HEK293 (cell line): ENCODE measurements at regions not wholly inside any gene's neighbourhood (a gene's known extent, or its start where the extent isn't known, plus 50 kb on each side); places are given as distances from the start of the nearest gene placed in this dataset.
"Not testable (repeated sequence)": the region's sequence is repeated elsewhere in the genome, so short reads cannot be mapped to it uniquely, and the experiment has no call there.

Experiments used
- CTCF ChIA-PET: fragments of 350-600 bp; formaldehyde crosslinking; extraction: SDS; loops from one replicate; lab custom pipeline; 2021; ENCODE audit warnings: antibody characterized with exemption; lab: Yijun Ruan, JAX
- POLR2A ChIA-PET: fragments of 300-600 bp; formaldehyde crosslinking; extraction: SDS; loops from one replicate; lab custom pipeline; 2020; ENCODE audit warnings: antibody characterized with exemption, inconsistent platforms; lab: Yijun Ruan, JAX
- H3K27ac ChIP-seq: fragments of 200-500 bp; sonication (Bioruptor generic); 2 replicates; pipeline ENCODE4 v1.5.1; 2014; ENCODE audit warnings: low read depth, low read length, control low read depth, inconsistent platforms; ENCODE audit errors: extremely low read depth
- H3K36me3 ChIP-seq, 2 experiments: fragments of 200-500 bp in 1 of 2; sonication (Bioruptor generic) in 1 of 2; 1 replicate in 1 of 2; 2 replicates in 1 of 2; pipeline ENCODE4 v1.5.1; 2014 to 2017; ENCODE audit warnings: inconsistent platforms in 2 of 2, low read length in 2 of 2; ENCODE audit not compliant: control insufficient read depth in 2 of 2, insufficient read depth in 1 of 2
- H3K4me1 ChIP-seq: fragments of 200-500 bp; sonication (Bioruptor generic); 2 replicates; pipeline ENCODE4 v1.5.1; 2014; ENCODE audit warnings: mild to moderate bottlenecking, low read length, inconsistent platforms; ENCODE audit not compliant: control insufficient read depth, insufficient read depth
- H3K4me3 ChIP-seq: 2 replicates; pipeline ENCODE4 v1.5.1; 2011; ENCODE audit warnings: low read depth, mild to moderate bottlenecking, control low read depth, low read length, moderate library complexity
- H3K9me3 ChIP-seq: fragments of 200-500 bp; sonication (Bioruptor generic); 2 replicates; pipeline ENCODE4 v1.5.1; 2014; ENCODE audit warnings: low read depth, low read length, inconsistent platforms; ENCODE audit not compliant: control insufficient read depth, insufficient read depth
- IKZF3 ChIP-seq: fragments of 450-650 bp; IDR thresholded peaks from 2 replicates; pipeline ENCODE4 v1.5.0; 2018; ENCODE audit warnings: missing biosample characterization, mild to moderate bottlenecking, missing genetic modification characterization, moderate library complexity
- KLF8 ChIP-seq: fragments of 450-650 bp; formaldehyde crosslinking; IDR thresholded peaks from 2 replicates; pipeline ENCODE4 v1.5.1; 2016; ENCODE audit warnings: missing biosample characterization, missing genetic modification characterization
- ZNF2 ChIP-seq: fragments of 450-650 bp; formaldehyde crosslinking; IDR thresholded peaks from 2 replicates; pipeline ENCODE4 v1.5.1; 2016; ENCODE audit warnings: missing biosample characterization, missing genetic modification characterization
- ZNF23 ChIP-seq: fragments of 450-650 bp; formaldehyde crosslinking; IDR thresholded peaks from 2 replicates; pipeline ENCODE4 v1.5.1; 2016; ENCODE audit warnings: missing biosample characterization, missing genetic modification characterization, borderline replicate concordance
- ZNF416 ChIP-seq: fragments of 450-650 bp; formaldehyde crosslinking; IDR thresholded peaks from 2 replicates; pipeline ENCODE4 v1.5.1; 2016; ENCODE audit warnings: missing biosample characterization, missing genetic modification characterization
- ZNF433 ChIP-seq: fragments of 450-650 bp; formaldehyde crosslinking; IDR thresholded peaks from 2 replicates; pipeline ENCODE4 v1.5.1; 2016; ENCODE audit warnings: missing biosample characterization, missing genetic modification characterization, low read depth
- ZNF501 ChIP-seq: fragments of 450-650 bp; formaldehyde crosslinking; IDR thresholded peaks from 2 replicates; pipeline ENCODE4 v1.5.1; 2016; ENCODE audit warnings: missing biosample characterization, missing genetic modification characterization
- ZNF558 ChIP-seq: fragments of 450-650 bp; formaldehyde crosslinking; IDR thresholded peaks from 2 replicates; pipeline ENCODE4 v1.5.1; 2016; ENCODE audit warnings: missing biosample characterization, missing genetic modification characterization
- ZNF626 ChIP-seq: fragments of 450-650 bp; sonication (Bioruptor Pico); formaldehyde crosslinking; IDR thresholded peaks from 2 replicates; pipeline ENCODE4 v1.5.1; 2018; ENCODE audit warnings: missing biosample characterization, missing genetic modification characterization, inconsistent platforms
- ZNF747 ChIP-seq: fragments of 450-650 bp; formaldehyde crosslinking; IDR thresholded peaks from 2 replicates; pipeline ENCODE4 v1.5.1; 2016; ENCODE audit warnings: missing biosample characterization, missing genetic modification characterization
- TF ChIP-seq, protein P1 (sequence below): fragments of 450-650 bp; formaldehyde crosslinking; conservative IDR thresholded peaks from 2 replicates; pipeline ENCODE4 v1.5.1; 2016; ENCODE audit warnings: low read depth, missing biosample characterization, missing genetic modification characterization
- TF ChIP-seq, protein P2 (sequence below): fragments of 450-650 bp; IDR thresholded peaks from 2 replicates; pipeline ENCODE4 v1.5.1; 2018; ENCODE audit warnings: missing biosample characterization, mild to moderate bottlenecking, missing genetic modification characterization
- TF ChIP-seq, protein P3 (sequence below): fragments of 450-650 bp; formaldehyde crosslinking; IDR thresholded peaks from 2 replicates; pipeline ENCODE4 v1.5.1; 2016; ENCODE audit warnings: missing biosample characterization, missing genetic modification characterization

DNA sequence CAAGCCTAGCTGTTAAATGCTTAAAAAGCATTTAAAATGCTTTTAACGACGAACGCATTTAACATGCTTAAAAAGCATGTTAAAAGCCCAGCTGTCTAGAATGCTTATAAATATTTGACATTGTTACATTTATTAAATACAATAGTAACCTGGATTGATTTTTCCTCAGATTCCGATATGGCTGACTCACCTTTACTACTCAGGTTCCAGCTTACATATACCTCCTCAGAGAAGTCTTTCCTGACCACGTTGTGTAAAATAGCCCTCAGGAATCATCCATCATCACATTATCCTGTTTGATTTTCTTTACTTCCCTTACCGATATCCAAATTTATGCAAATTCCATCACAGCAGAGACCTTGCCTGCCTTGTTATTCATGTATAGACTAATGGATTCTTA is 51.4 kb downstream of the SLC41A2 start:
- CTCF ChIA-PET: no interaction called here
- Histone ChIP-seq H3K4me3 (no peak overlapping the region), H3K27ac (no peak overlapping the region), H3K4me1 (no peaks in the 10 kb centered on the region), H3K36me3 (no peaks in the 10 kb centered on the region), H3K9me3 (no peaks in the 10 kb centered on the region)
- POLR2A ChIA-PET: no interaction called here
- TF ChIP-seq, protein P1, sequence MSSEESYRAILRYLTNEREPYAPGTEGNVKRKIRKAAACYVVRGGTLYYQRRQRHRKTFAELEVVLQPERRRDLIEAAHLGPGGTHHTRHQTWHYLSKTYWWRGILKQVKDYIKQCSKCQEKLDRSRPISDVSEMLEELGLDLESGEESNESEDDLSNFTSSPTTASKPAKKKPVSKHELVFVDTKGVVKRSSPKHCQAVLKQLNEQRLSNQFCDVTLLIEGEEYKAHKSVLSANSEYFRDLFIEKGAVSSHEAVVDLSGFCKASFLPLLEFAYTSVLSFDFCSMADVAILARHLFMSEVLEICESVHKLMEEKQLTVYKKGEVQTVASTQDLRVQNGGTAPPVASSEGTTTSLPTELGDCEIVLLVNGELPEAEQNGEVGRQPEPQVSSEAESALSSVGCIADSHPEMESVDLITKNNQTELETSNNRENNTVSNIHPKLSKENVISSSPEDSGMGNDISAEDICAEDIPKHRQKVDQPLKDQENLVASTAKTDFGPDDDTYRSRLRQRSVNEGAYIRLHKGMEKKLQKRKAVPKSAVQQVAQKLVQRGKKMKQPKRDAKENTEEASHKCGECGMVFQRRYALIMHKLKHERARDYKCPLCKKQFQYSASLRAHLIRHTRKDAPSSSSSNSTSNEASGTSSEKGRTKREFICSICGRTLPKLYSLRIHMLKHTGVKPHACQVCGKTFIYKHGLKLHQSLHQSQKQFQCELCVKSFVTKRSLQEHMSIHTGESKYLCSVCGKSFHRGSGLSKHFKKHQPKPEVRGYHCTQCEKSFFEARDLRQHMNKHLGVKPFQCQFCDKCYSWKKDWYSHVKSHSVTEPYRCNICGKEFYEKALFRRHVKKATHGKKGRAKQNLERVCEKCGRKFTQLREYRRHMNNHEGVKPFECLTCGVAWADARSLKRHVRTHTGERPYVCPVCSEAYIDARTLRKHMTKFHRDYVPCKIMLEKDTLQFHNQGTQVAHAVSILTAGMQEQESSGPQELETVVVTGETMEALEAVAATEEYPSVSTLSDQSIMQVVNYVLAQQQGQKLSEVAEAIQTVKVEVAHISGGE (tag by site-specific recombination): no peak
- TF ChIP-seq ZNF416 (no peak), IKZF3 (tag by site-specific recombination) (no peak), ZNF433 (no peak), KLF8 (tag by site-specific recombination) (no peak), ZNF23 (tag by site-specific recombination) (no peak), ZNF558 (no peak), ZNF501 (tag by site-specific recombination) (no peak), ZNF747 (tag by site-specific recombination) (no peak), ZNF2 (tag by site-specific recombination) (no peak), ZNF626 (no peak)
- TF ChIP-seq, protein P2, sequence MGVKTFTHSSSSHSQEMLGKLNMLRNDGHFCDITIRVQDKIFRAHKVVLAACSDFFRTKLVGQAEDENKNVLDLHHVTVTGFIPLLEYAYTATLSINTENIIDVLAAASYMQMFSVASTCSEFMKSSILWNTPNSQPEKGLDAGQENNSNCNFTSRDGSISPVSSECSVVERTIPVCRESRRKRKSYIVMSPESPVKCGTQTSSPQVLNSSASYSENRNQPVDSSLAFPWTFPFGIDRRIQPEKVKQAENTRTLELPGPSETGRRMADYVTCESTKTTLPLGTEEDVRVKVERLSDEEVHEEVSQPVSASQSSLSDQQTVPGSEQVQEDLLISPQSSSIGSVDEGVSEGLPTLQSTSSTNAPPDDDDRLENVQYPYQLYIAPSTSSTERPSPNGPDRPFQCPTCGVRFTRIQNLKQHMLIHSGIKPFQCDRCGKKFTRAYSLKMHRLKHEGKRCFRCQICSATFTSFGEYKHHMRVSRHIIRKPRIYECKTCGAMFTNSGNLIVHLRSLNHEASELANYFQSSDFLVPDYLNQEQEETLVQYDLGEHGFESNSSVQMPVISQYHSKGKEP (tag by site-specific recombination): no peak
- TF ChIP-seq, protein P3, sequence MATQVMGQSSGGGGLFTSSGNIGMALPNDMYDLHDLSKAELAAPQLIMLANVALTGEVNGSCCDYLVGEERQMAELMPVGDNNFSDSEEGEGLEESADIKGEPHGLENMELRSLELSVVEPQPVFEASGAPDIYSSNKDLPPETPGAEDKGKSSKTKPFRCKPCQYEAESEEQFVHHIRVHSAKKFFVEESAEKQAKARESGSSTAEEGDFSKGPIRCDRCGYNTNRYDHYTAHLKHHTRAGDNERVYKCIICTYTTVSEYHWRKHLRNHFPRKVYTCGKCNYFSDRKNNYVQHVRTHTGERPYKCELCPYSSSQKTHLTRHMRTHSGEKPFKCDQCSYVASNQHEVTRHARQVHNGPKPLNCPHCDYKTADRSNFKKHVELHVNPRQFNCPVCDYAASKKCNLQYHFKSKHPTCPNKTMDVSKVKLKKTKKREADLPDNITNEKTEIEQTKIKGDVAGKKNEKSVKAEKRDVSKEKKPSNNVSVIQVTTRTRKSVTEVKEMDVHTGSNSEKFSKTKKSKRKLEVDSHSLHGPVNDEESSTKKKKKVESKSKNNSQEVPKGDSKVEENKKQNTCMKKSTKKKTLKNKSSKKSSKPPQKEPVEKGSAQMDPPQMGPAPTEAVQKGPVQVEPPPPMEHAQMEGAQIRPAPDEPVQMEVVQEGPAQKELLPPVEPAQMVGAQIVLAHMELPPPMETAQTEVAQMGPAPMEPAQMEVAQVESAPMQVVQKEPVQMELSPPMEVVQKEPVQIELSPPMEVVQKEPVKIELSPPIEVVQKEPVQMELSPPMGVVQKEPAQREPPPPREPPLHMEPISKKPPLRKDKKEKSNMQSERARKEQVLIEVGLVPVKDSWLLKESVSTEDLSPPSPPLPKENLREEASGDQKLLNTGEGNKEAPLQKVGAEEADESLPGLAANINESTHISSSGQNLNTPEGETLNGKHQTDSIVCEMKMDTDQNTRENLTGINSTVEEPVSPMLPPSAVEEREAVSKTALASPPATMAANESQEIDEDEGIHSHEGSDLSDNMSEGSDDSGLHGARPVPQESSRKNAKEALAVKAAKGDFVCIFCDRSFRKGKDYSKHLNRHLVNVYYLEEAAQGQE (tag by site-specific recombination): no peak

DNA sequence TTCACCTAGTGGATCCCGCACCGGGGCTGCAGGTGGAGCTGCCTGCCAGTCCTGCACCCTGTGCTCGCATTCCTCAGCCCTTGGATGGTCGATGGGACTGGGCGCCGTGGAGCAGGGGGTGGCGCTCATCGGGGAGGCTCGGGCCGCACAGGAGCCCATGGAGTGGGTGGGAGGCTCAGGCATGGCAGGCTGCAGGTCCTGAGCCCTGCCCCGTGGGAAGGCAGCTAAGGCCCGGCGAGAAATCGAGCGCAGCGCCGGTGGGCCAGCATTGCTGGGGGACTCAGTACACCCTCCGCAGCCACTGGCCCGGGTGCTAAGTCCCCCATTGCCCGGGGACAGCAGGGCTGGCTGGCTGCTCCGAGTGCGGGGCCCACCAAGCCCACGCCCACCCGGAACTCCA is 52.6 kb downstream of the SLC41A2 start:
- POLR2A ChIA-PET, H3K27ac ChIP-seq, H3K4me1 ChIP-seq, H3K4me3 ChIP-seq, H3K9me3 ChIP-seq, H3K36me3 ChIP-seq: not testable (repeated sequence)
- CTCF ChIA-PET: interaction anchor here (0.7 kb wide), 1 partner anchor 12 kb away, joined by 3 read pairs; no protein-coding TSS in a partner anchor
